GM12878 (cell line): ENCODE measurements at regions not wholly inside any gene's neighbourhood (a gene's known extent, or its start where the extent isn't known, plus 50 kb on each side); places are given as distances from the start of the nearest gene placed in this dataset.
"Not testable (repeated sequence)": the region's sequence is repeated elsewhere in the genome, so short reads cannot be mapped to it uniquely, and the experiment has no call there.

ENCODE experiments used
- ATAC-seq: fragments of 200-7000 bp; cut with Tn5 transposase; 3 replicates; pipeline ENCODE4 v1.9.1; 2020; ENCODE audit warnings: mild to moderate bottlenecking, moderate library complexity
- BruUV-seq: library from RNA; stranded (reverse); fragments of 400-500 nt; replicated peaks from 2 replicates; lab custom pipeline; 2021; lab: Mats Ljungman, UMichigan
- CTCF ChIA-PET: fragments of 300-600 bp; sonication (Branson Sonifier 250); formaldehyde crosslinking; extraction: SDS; loops from one replicate; lab custom pipeline; 2021; ENCODE audit warnings: inconsistent platforms; lab: Yijun Ruan, JAX
- POLR2A ChIA-PET: fragments of 350-600 bp; formaldehyde crosslinking; extraction: SDS; loops from one replicate; lab custom pipeline; 2021; ENCODE audit warnings: inconsistent platforms; lab: Charles Lee
- RAD21 ChIA-PET: fragments of 300-600 bp; sonication (Branson Sonifier 250); formaldehyde crosslinking; loops from one replicate; lab custom pipeline; 2023; ENCODE audit warnings: antibody characterized with exemption; ENCODE audit not compliant: unreplicated experiment; lab: Charles Lee
- SMC1A ChIA-PET: fragments of 300-600 bp; sonication (Branson Sonifier 250); formaldehyde crosslinking; loops from one replicate; lab custom pipeline; 2023; ENCODE audit not compliant: unreplicated experiment, uncharacterized antibody; lab: Charles Lee
- DNase-seq: peaks from one replicate; pipeline ENCODE4 v3.0.0-alpha.2; 2011; ENCODE audit warnings: low read depth, low spot score
- FAIRE-seq: peaks from 3 replicates; lab custom pipeline; 2011; peaks lifted over from hg19 to GRCh38; lab: Jason Lieb, UNC
- H2AFZ ChIP-seq: 2 replicates; pipeline ENCODE4 v1.6.0; 2011; ENCODE audit warnings: low read depth, low read length, control low read depth; ENCODE audit not compliant: control insufficient read depth
- H3K27ac ChIP-seq: 2 replicates; pipeline ENCODE4 v1.5.1; 2011; ENCODE audit warnings: control low read depth; ENCODE audit not compliant: control insufficient read depth, insufficient read depth
- H3K27me3 ChIP-seq, 2 experiments: replicated peaks in 1 of 2; 2 replicates each; pipeline versions ENCODE4 v1.6.0 to v1.6.1; 2011; ENCODE audit warnings: low read length in 1 of 2; ENCODE audit not compliant: control insufficient read depth in 2 of 2, insufficient read depth in 2 of 2
- H3K36me3 ChIP-seq, 2 experiments: 2 replicates each; pipeline ENCODE4 v1.5.1; 2011; ENCODE audit warnings: low read length in 1 of 2; ENCODE audit not compliant: control insufficient read depth in 2 of 2, insufficient read depth in 2 of 2
- H3K4me1 ChIP-seq: 2 replicates; pipeline ENCODE4 v1.6.1; 2011; ENCODE audit warnings: mild to moderate bottlenecking, low read length, moderate library complexity, mixed read lengths; ENCODE audit not compliant: control insufficient read depth, insufficient read depth
- H3K4me2 ChIP-seq: 2 replicates; pipeline ENCODE4 v1.6.0; 2011; ENCODE audit warnings: control low read depth; ENCODE audit not compliant: control insufficient read depth, insufficient read depth
- H3K4me3 ChIP-seq: fragments of 200-600 bp; sonication (generic); 2 replicates; pipeline ENCODE4 v1.5.1; 2016
- H3K79me2 ChIP-seq: 2 replicates; pipeline ENCODE4 v1.6.0; 2011; ENCODE audit warnings: low read length; ENCODE audit not compliant: control insufficient read depth, insufficient read depth
- H3K9ac ChIP-seq: 2 replicates; pipeline ENCODE4 v1.8.0; 2011; ENCODE audit warnings: low read length, control low read depth, mixed read lengths; ENCODE audit not compliant: control insufficient read depth, insufficient read depth
- H3K9me3 ChIP-seq: replicated peaks from 3 replicates; pipeline ENCODE4 v1.5.1; 2011; ENCODE audit warnings: mild to moderate bottlenecking, low read length; ENCODE audit not compliant: control insufficient read depth, insufficient read depth
- H4K20me1 ChIP-seq: 2 replicates; pipeline ENCODE4 v1.6.0; 2011; ENCODE audit not compliant: control insufficient read depth, insufficient read depth
- KDM1A ChIP-seq: fragments of 200-600 bp; sonication (generic); IDR thresholded peaks from 2 replicates; pipeline ENCODE4 v1.6.1; 2016; ENCODE audit warnings: borderline replicate concordance
- MYB ChIP-seq: fragments of 150-350 bp; IDR thresholded peaks from 2 replicates; pipeline ENCODE4 v1.6.1; 2014; ENCODE audit warnings: mild to moderate bottlenecking, low read depth, low read length, borderline replicate concordance
- SIN3A ChIP-seq: IDR thresholded peaks from 2 replicates; pipeline ENCODE4 v1.6.1; 2012; ENCODE audit warnings: low read depth, low read length, improper control_type of control experiment
- SMAD1 ChIP-seq: fragments of 450-650 bp; IDR thresholded peaks from 2 replicates; pipeline ENCODE4 v1.6.1; 2018; ENCODE audit warnings: mild to moderate bottlenecking, low read depth; ENCODE audit not compliant: partially characterized antibody
- SPI1 ChIP-seq: IDR thresholded peaks from 2 replicates; pipeline ENCODE4 v1.6.1; 2011; ENCODE audit warnings: low read depth, mild to moderate bottlenecking, low read length, moderate library complexity, borderline replicate concordance; ENCODE audit not compliant: insufficient read depth
- ZNF274 ChIP-seq: IDR thresholded peaks from one replicate; pipeline ENCODE4 v1.8.0; 2011; ENCODE audit not compliant: insufficient read length, insufficient read depth
- WGBS: methylation state at CpG from one replicate; pipeline ENCODE4 v1.1.6; 2016; ENCODE audit warnings: low lambda C conversion rate; ENCODE audit not compliant: insufficient replicate concordance, insufficient coverage; ENCODE audit errors: missing lambda C conversion rate; 5-methylcytosine and 5-hydroxymethylcytosine counted together
- in situ Hi-C: fragments of 300-500 bp; cut with MboI; formaldehyde crosslinking; loops from 9 replicates; pipeline ENCODE4 v1.14.3; 2018; ENCODE audit warnings: mixed read lengths
- intact Hi-C: fragments of 100-400 bp; cut with micrococcal nuclease; formaldehyde crosslinking; loops from one replicate; pipeline ENCODE4 v1.14.2; 2022; ENCODE audit not compliant: unreplicated experiment

GRCh38 chr3:71942432-71943187 is 157.7 kb upstream of the PROK2 start:
- Histone ChIP-seq H3K27me3 (no peaks in the 10 kb centered on the region), H3K4me2 (no peak overlapping the region), H3K4me3 (no peak overlapping the region), H2AFZ (no peak overlapping the region), H3K9ac (no peak overlapping the region), H4K20me1 (no peaks in the 10 kb centered on the region), H3K27ac (no peak overlapping the region), H3K4me1 (no peaks in the 10 kb centered on the region), H3K79me2 (no peaks in the 10 kb centered on the region), H3K9me3 (no peaks in the 10 kb centered on the region; the same call in 2 of the 3 replicates), H3K36me3 (no peaks in the 10 kb centered on the region)
- SMC1A ChIA-PET = interaction anchor here (1.3 to 2.4 kb wide), 2 partner anchors 11 to 12 kb away, joined by 3 to 4 read pairs; no protein-coding TSS in a partner anchor
- RAD21 ChIA-PET = interaction anchor here (0.7 kb wide), 1 partner anchor 16 kb away, joined by 4 read pairs; no protein-coding TSS in a partner anchor
- DNase-seq (no peak), FAIRE-seq (no peak), ATAC-seq (no peak)
- no TSS peak for BruUV-seq
- TF ChIP-seq SPI1 (peak; percentile 14; the same call in 1 of the 2 replicates), KDM1A (no peak), SMAD1 (no peak)
- in situ Hi-C loops (no loop called here), intact Hi-C loops (no loop called here)
- CTCF ChIA-PET = no interaction called here
- WGBS = 68% methylated on average over 9 of the region's 9 CpGs
- POLR2A ChIA-PET = no interaction called here

- Histone ChIP-seq H3K79me2 (no peaks in the 10 kb centered on the region), H3K27ac (no peak overlapping the region), H2AFZ (no peak overlapping the region), H3K4me1 (no peaks in the 10 kb centered on the region), H3K9me3 (no peaks in the 10 kb centered on the region; the same call in 2 of the 3 replicates), H4K20me1 (no peaks in the 10 kb centered on the region), H3K36me3 (no peaks in the 10 kb centered on the region), H3K4me3 (no peak overlapping the region), H3K4me2 (no peak overlapping the region), H3K9ac (no peak overlapping the region), H3K27me3 (no peaks in the 10 kb centered on the region)
- RAD21 ChIA-PET = interaction anchor here (0.6 kb wide), 1 partner anchor 44 kb away, joined by 3 read pairs; no protein-coding TSS in a partner anchor
- SMC1A ChIA-PET = no interaction called here
- FAIRE-seq (no peak), DNase-seq (no peak), ATAC-seq (no peak)
- no TSS peak for BruUV-seq
- 18% methylated on average over 1 of the region's 1 CpG for WGBS
- POLR2A ChIA-PET = no interaction called here
- in situ Hi-C loops = no loop called here
- TF ChIP-seq SIN3A = no peak
- no peak for TF ChIP-seq ZNF274
- TF ChIP-seq MYB = no peak
- intact Hi-C loops = no loop called here
- CTCF ChIA-PET = interaction anchor here (1.7 kb wide), 1 partner anchor 10 kb away, joined by 4 read pairs; no protein-coding TSS in a partner anchor
Observed at GRCh38 chr3:71940486-71940885, 155.5 kb upstream of the PROK2 start.

GRCh38 chr3:71938081-71938480 is 153.1 kb upstream of the PROK2 start:
- ChIA-PET RAD21 (interaction anchor here (0.5 kb wide), 1 partner anchor 128 kb away, joined by 3 read pairs; no protein-coding TSS in a partner anchor), CTCF (interaction anchor here (0.6 kb wide), 1 partner anchor 545 kb away, joined by 3 read pairs; no protein-coding TSS in a partner anchor)
- BruUV-seq, FAIRE-seq, H3K27ac ChIP-seq, H3K4me1 ChIP-seq, SMC1A ChIA-PET, H3K79me2 ChIP-seq, H3K4me2 ChIP-seq, H3K9ac ChIP-seq, in situ Hi-C loops, DNase-seq, H3K9me3 ChIP-seq, intact Hi-C loops, ATAC-seq, H2AFZ ChIP-seq, H3K36me3 ChIP-seq, POLR2A ChIA-PET, H3K27me3 ChIP-seq, H3K4me3 ChIP-seq, H4K20me1 ChIP-seq: not testable (repeated sequence)
- WGBS = 0% methylated on average over 3 of the region's 3 CpGs
